ENCODE measurements at regions not wholly inside any gene's neighbourhood (a gene's known extent, or its start where the extent isn't known, plus 50 kb on each side); places are given as distances from the start of the nearest gene placed in this dataset.

GRCh38 chr16:80380514-80380913 is 160.3 kb upstream of the DYNLRB2 start:
- ChIA-PET CTCF (no interaction called here), POLR2A (no interaction called here)
- TF ChIP-seq ELF4 (IDR thresholded peaks at IDR 0.05) (no peak), FOXA1 (IDR thresholded peaks at IDR 0.05) (no peak)
- no peak for DNase-seq (ENCODE audit: extremely low spot score)

DNA sequence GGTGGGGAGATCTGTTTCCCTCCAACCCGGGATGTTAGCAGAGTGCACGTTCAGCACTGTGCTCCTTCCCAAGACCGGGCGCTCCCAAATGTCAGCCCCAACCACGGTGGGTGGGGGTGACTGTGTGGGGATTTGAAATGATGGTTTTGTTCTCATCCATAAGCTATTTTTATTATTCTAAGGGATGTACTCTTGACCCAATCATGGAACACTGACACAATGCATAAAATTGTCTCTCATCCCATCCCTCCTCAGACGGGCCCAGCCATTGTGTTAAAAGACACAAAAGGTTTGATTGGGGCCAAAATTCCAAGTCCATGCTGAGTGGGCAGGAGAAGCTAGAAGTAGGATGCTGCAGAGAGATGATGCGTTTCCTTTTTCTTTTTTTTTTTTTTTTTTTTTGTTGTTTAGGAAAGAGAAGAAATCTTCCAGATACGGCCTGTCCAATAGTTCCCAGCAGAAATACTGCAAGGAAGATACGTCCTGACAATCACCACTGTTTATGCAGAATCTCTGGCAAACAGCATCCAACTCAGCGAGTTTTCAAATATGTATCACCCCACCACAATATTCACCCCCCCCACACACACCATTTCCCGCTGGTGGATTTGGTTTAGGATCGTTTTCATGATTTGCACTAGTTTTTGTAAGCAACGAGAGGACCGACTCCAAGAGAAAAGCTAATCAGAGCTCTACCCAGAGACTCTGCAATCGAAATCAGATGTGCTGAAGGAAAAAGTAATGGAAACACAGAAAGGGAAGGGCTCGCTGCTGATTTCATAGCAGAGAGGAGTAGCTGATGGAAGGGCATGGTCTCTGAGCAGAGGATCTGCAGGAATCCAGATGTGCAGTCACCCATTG is 163.5 kb upstream of the DYNLRB2 start:
- no peak for DNase-seq (ENCODE audit: extremely low spot score)
- TF ChIP-seq HDGF (IDR thresholded peaks at IDR 0.05; ENCODE audit: borderline replicate concordance): no peak
- TF ChIP-seq SUZ12 (IDR thresholded peaks at IDR 0.05): no peak
- no peak for TF ChIP-seq LEF1 (IDR thresholded peaks at IDR 0.05; ENCODE audit: borderline replicate concordance)
- TF ChIP-seq FOXM1 (IDR thresholded peaks at IDR 0.05; ENCODE audit: borderline replicate concordance): no peak
- TF ChIP-seq ARNT (IDR thresholded peaks at IDR 0.05): no peak
- no peak for TF ChIP-seq ZNF384 (IDR thresholded peaks at IDR 0.05)
- no peak for TF ChIP-seq NFRKB (IDR thresholded peaks at IDR 0.05)
- TF ChIP-seq PKNOX1 (IDR thresholded peaks at IDR 0.05): no peak
- no peak for TF ChIP-seq TARDBP (IDR thresholded peaks at IDR 0.05)
- no peak for TF ChIP-seq BHLHE40 (IDR thresholded peaks at IDR 0.05; ENCODE audit: borderline replicate concordance)
- ChIA-PET CTCF (no interaction called here), POLR2A (no interaction called here)

DNA sequence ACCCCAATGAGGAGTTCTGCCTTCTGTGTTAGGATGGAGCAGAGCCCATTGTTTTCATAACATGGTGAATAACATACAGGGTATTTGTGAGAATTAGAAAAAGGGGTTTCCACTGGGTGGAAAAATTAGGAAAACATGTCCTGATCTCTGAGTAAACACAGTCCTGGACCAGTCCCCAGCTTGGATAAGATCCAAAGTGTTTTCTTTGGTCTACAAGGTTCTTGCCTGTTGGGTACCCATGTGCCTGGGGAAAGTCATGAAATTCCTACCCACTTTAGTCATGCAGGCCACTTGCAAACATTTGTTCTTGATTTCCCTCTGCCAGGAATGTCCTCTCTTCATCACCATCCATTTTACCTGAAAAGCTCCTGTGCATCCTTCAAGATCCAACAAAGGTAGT is 164.8 kb upstream of the DYNLRB2 start:
- ChIA-PET POLR2A (no interaction called here), CTCF (no interaction called here)
- no peak for TF ChIP-seq SUZ12 (IDR thresholded peaks at IDR 0.05)
- no peak for TF ChIP-seq FOXM1 (IDR thresholded peaks at IDR 0.05; ENCODE audit: borderline replicate concordance)
- no peak for TF ChIP-seq NFRKB (IDR thresholded peaks at IDR 0.05)
- no peak for TF ChIP-seq L3MBTL2 (conservative IDR thresholded peaks at IDR 0.05)
- TF ChIP-seq ELF4 (IDR thresholded peaks at IDR 0.05): no peak
- DNase-seq (ENCODE audit: extremely low spot score): no peak

- no peak for DNase-seq (ENCODE audit: extremely low spot score)
- TF ChIP-seq NFRKB (IDR thresholded peaks at IDR 0.05) (no peak), LEF1 (IDR thresholded peaks at IDR 0.05; ENCODE audit: borderline replicate concordance) (no peak), HDGF (IDR thresholded peaks at IDR 0.05; ENCODE audit: borderline replicate concordance) (no peak), ELF4 (IDR thresholded peaks at IDR 0.05) (no peak), FOXK2 (IDR thresholded peaks at IDR 0.05) (no peak), TARDBP (IDR thresholded peaks at IDR 0.05) (no peak), CTBP1 (IDR thresholded peaks at IDR 0.05; ENCODE audit: borderline replicate concordance) (no peak), FOXM1 (IDR thresholded peaks at IDR 0.05; ENCODE audit: borderline replicate concordance) (no peak), ARNT (IDR thresholded peaks at IDR 0.05) (no peak), ZNF384 (IDR thresholded peaks at IDR 0.05) (no peak), L3MBTL2 (conservative IDR thresholded peaks at IDR 0.05) (no peak), BHLHE40 (IDR thresholded peaks at IDR 0.05; ENCODE audit: borderline replicate concordance) (no peak), SP1 (IDR thresholded peaks at IDR 0.05) (no peak), SUZ12 (IDR thresholded peaks at IDR 0.05) (no peak), PKNOX1 (IDR thresholded peaks at IDR 0.05) (no peak), FOXA1 (IDR thresholded peaks at IDR 0.05) (no peak)
- ChIA-PET POLR2A (no interaction called here), CTCF (no interaction called here)
Measured at GRCh38 chr16:80375513-80375912, 165.3 kb upstream of the DYNLRB2 start.

GRCh38 chr16:80372341-80372740 is 168.5 kb upstream of the DYNLRB2 start:
- ChIA-PET POLR2A (no interaction called here), CTCF (interaction anchor here (1.0 kb wide), 1 partner anchor 94 kb away, joined by 3 read pairs; no protein-coding TSS in a partner anchor)
- no peak for TF ChIP-seq CTBP1 (IDR thresholded peaks at IDR 0.05; ENCODE audit: borderline replicate concordance)
- TF ChIP-seq L3MBTL2 (conservative IDR thresholded peaks at IDR 0.05): no peak
- no peak for TF ChIP-seq ELF4 (IDR thresholded peaks at IDR 0.05)
- TF ChIP-seq NFRKB (IDR thresholded peaks at IDR 0.05): no peak
- TF ChIP-seq SUZ12 (IDR thresholded peaks at IDR 0.05): no peak
- no peak for TF ChIP-seq HDGF (IDR thresholded peaks at IDR 0.05; ENCODE audit: borderline replicate concordance)
- no peak for TF ChIP-seq ARNT (IDR thresholded peaks at IDR 0.05)
- no peak for TF ChIP-seq LEF1 (IDR thresholded peaks at IDR 0.05; ENCODE audit: borderline replicate concordance)
- TF ChIP-seq FOXA1 (IDR thresholded peaks at IDR 0.05): no peak
- no peak for TF ChIP-seq FOXM1 (IDR thresholded peaks at IDR 0.05; ENCODE audit: borderline replicate concordance)
- TF ChIP-seq TARDBP (IDR thresholded peaks at IDR 0.05): no peak
- no peak for TF ChIP-seq FOXK2 (IDR thresholded peaks at IDR 0.05)
- no peak for TF ChIP-seq BHLHE40 (IDR thresholded peaks at IDR 0.05; ENCODE audit: borderline replicate concordance)
- no peak for TF ChIP-seq PKNOX1 (IDR thresholded peaks at IDR 0.05)
- TF ChIP-seq ZNF384 (IDR thresholded peaks at IDR 0.05): no peak
- no peak for TF ChIP-seq SP1 (IDR thresholded peaks at IDR 0.05)
- no peak for DNase-seq (ENCODE audit: extremely low spot score)

GRCh38 chr16:80369138-80369958 is 171.4 kb upstream of the DYNLRB2 start:
- ChIA-PET CTCF (no interaction called here), POLR2A (no interaction called here)
- DNase-seq (ENCODE audit: extremely low spot score): peak; percentile 11
- TF ChIP-seq HDGF (IDR thresholded peaks at IDR 0.05; ENCODE audit: borderline replicate concordance): no peak
- TF ChIP-seq TARDBP (IDR thresholded peaks at IDR 0.05): no peak
- TF ChIP-seq L3MBTL2 (conservative IDR thresholded peaks at IDR 0.05): no peak
- no peak for TF ChIP-seq ELF4 (IDR thresholded peaks at IDR 0.05)
- no peak for TF ChIP-seq LEF1 (IDR thresholded peaks at IDR 0.05; ENCODE audit: borderline replicate concordance)
- TF ChIP-seq FOXA1 (IDR thresholded peaks at IDR 0.05): no peak
- no peak for TF ChIP-seq CTBP1 (IDR thresholded peaks at IDR 0.05; ENCODE audit: borderline replicate concordance)
- no peak for TF ChIP-seq ZNF384 (IDR thresholded peaks at IDR 0.05)
- TF ChIP-seq PKNOX1 (IDR thresholded peaks at IDR 0.05): no peak
- no peak for TF ChIP-seq FOXM1 (IDR thresholded peaks at IDR 0.05; ENCODE audit: borderline replicate concordance)
- TF ChIP-seq NFRKB (IDR thresholded peaks at IDR 0.05): no peak
- TF ChIP-seq BHLHE40 (IDR thresholded peaks at IDR 0.05; ENCODE audit: borderline replicate concordance): no peak
- no peak for TF ChIP-seq ARNT (IDR thresholded peaks at IDR 0.05)
- TF ChIP-seq SUZ12 (IDR thresholded peaks at IDR 0.05): no peak
- TF ChIP-seq SP1 (IDR thresholded peaks at IDR 0.05): no peak
- TF ChIP-seq FOXK2 (IDR thresholded peaks at IDR 0.05): no peak
